ENCODE measurements at regions not wholly inside any gene's neighbourhood (a gene's known extent, or its start where the extent isn't known, plus 50 kb on each side); places are given as distances from the start of the nearest gene placed in this dataset.

GRCh38 chr9:91037511-91038482 is 236.2 kb downstream of the SYK start:
- Histone ChIP-seq H3K36me3 (ENCODE audit: control insufficient read depth in 2 of 2, extremely low read depth in 1 of 2, insufficient read depth in 2 of 2, low read length in 2 of 2) (no peaks in the 10 kb centered on the region), H3K27me3 (ENCODE audit: control insufficient read depth in 2 of 2, insufficient read depth in 2 of 2, low read length in 2 of 2) (no peaks in the 10 kb centered on the region), H3K9me3 (replicated peaks; ENCODE audit: control insufficient read depth, insufficient read depth, low read length) (no peaks in the 10 kb centered on the region), H3K4me1 (ENCODE audit: control insufficient read depth, extremely low read depth, insufficient read depth, low read length) (peaks cover 17% of the 10 kb centered on the region), H3K4me3 (replicated peaks in 1 of 3; ENCODE audit: insufficient read depth in 1 of 3, low read depth in 1 of 3, low read length in 3 of 3) (no peak overlapping the region), H3K9me1 (replicated peaks; ENCODE audit: control insufficient read depth, extremely low read depth, insufficient read depth, low read length) (no peaks in the 10 kb centered on the region), H2AFZ (ENCODE audit: low read depth, low read length) (peak overlapping the region; percentile 57), H4K20me1 (replicated peaks; ENCODE audit: control insufficient read depth, extremely low read depth, insufficient read depth, low read length) (no peaks in the 10 kb centered on the region), H3K9ac (replicated peaks; ENCODE audit: extremely low read depth, insufficient read depth, low read length) (peak overlapping the region; percentile 61), H3K79me2 (ENCODE audit: control insufficient read depth, insufficient read depth, low read length) (no peaks in the 10 kb centered on the region), H3K4me2 (ENCODE audit: insufficient read depth, low read length) (peak overlapping the region; percentile 62), H3K27ac (ENCODE audit: insufficient read depth, low read depth, low read length) (peak overlapping the region; percentile 89)
- dilution Hi-C loops (cut with MboI; ENCODE audit: extremely low pct_ligation_motif_present, low sequenced_read_pairs) = no loop called here
- CTCF ChIA-PET = interaction anchor here (0.5 to 2.4 kb wide), 25 partner anchors 18 to 689 kb away, joined by 3 to 45 read pairs (median 3); partner anchors contain the start of genes AUH and NFIL3
- TF ChIP-seq CTCF (IDR thresholded peaks at IDR 0.05; ENCODE audit: extremely low read depth in 1 of 2, insufficient read depth in 1 of 2, low read depth in 1 of 2, low read length in 2 of 2) = no peak
- TF ChIP-seq EZH2 (IDR thresholded peaks at IDR 0.05; ENCODE audit: borderline replicate concordance, low read depth, low read length, severe bottlenecking) = no peak
- TF ChIP-seq GATA2 (IDR thresholded peaks at IDR 0.05; ENCODE audit: insufficient read depth, insufficient read length, low read depth, low read length) = no peak
- TF ChIP-seq MYC (IDR thresholded peaks at IDR 0.05; ENCODE audit: low read depth, low read length) = peak; percentile 28
- peak; percentile 94 for TF ChIP-seq FOS (IDR thresholded peaks at IDR 0.05; ENCODE audit: borderline replicate concordance, insufficient read depth, low read length)
- TF ChIP-seq JUN (IDR thresholded peaks at IDR 0.05; ENCODE audit: borderline replicate concordance, insufficient read depth, insufficient read length, low read depth) = peak; percentile 82
- TF ChIP-seq MAX (IDR thresholded peaks at IDR 0.05; ENCODE audit: insufficient read depth, insufficient read length) = peak; percentile 78
- TF ChIP-seq POLR2AphosphoS5 (IDR thresholded peaks at IDR 0.05; ENCODE audit: insufficient read depth, low read depth, low read length) = peak; percentile 49
- no peak for TF ChIP-seq POLR2A (IDR thresholded peaks at IDR 0.05; ENCODE audit: low read depth, low read length)
- no TSS peak for BruUV-seq (replicated peaks)
- intact Hi-C loops (cut with micrococcal nuclease) = loop anchor here (1.0 to 5.0 kb wide), 14 partner anchors 19 to 690 kb away; partner anchors contain the start of gene AUH
- POLR2A ChIA-PET = no interaction called here
- FAIRE-seq = peak; percentile 99
- DNase-seq (ENCODE audit: low read depth, low spot score) = peak; percentile 93
